ENCODE measurements at regions not wholly inside any gene's neighbourhood (a gene's known extent, or its start where the extent isn't known, plus 50 kb on each side); places are given as distances from the start of the nearest gene placed in this dataset.

DNA sequence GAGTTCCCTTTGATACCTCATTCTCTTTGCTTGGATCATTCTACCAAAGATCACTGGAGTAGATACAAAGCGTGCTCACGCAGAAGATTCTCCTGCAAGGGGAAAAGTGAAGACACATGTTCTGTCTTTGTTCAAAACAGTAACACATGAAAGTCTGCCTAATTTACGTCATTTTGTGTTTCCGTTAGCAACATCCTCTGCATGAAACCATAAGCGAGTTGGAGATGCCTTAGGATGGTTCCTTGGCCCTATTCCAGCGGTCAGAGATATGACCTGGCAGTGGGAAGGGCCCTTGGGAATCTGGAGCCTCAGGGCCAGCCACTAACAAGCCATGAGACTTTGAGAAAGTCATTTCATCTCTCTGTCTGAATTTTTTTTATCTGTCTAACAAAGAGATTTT is 180.9 kb upstream of the TWIST2 start:
- TF ChIP-seq YY1 (IDR thresholded peaks at IDR 0.05; ENCODE audit: low read depth) = no peak
- TF ChIP-seq, protein P1, sequence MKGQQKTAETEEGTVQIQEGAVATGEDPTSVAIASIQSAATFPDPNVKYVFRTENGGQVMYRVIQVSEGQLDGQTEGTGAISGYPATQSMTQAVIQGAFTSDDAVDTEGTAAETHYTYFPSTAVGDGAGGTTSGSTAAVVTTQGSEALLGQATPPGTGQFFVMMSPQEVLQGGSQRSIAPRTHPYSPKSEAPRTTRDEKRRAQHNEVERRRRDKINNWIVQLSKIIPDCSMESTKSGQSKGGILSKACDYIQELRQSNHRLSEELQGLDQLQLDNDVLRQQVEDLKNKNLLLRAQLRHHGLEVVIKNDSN (IDR thresholded peaks at IDR 0.05) = no peak
- TF ChIP-seq TCF12 (IDR thresholded peaks at IDR 0.05; ENCODE audit: low read depth) = no peak

DNA sequence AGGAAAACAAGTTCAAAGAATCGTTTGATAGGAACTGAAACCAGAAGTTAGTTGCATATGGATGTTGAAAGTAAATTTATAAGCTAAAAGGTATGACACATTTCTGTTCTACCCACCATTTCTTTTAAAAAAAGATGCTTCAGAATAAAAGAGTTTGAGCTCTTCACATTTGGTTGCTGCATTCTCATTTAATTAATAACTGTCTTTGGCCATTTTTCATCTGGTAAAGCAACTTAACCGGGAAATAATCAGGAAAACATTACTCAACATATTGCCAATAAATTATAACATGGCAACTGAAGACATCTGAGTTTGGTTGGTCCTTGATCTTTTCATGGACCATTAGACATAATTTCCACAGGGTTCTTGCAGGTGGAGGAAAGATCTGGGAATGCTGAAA is 180.2 kb upstream of the TWIST2 start:
- TF ChIP-seq YY1 (IDR thresholded peaks at IDR 0.05; ENCODE audit: low read depth) (no peak), FOXM1 (IDR thresholded peaks at IDR 0.05; ENCODE audit: borderline replicate concordance, low read depth) (no peak), TAF1 (IDR thresholded peaks at IDR 0.05; ENCODE audit: low read depth) (no peak), RAD21 (IDR thresholded peaks at IDR 0.05; ENCODE audit: low read depth) (no peak), NFIC (IDR thresholded peaks at IDR 0.05) (no peak), CREB1 (IDR thresholded peaks at IDR 0.05; ENCODE audit: low read depth) (no peak), TEAD4 (IDR thresholded peaks at IDR 0.05) (no peak)
- TF ChIP-seq, protein P2, sequence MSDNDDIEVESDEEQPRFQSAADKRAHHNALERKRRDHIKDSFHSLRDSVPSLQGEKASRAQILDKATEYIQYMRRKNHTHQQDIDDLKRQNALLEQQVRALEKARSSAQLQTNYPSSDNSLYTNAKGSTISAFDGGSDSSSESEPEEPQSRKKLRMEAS (IDR thresholded peaks at IDR 0.05) = no peak
- TF ChIP-seq, protein P1 (IDR thresholded peaks at IDR 0.05) = no peak

DNA sequence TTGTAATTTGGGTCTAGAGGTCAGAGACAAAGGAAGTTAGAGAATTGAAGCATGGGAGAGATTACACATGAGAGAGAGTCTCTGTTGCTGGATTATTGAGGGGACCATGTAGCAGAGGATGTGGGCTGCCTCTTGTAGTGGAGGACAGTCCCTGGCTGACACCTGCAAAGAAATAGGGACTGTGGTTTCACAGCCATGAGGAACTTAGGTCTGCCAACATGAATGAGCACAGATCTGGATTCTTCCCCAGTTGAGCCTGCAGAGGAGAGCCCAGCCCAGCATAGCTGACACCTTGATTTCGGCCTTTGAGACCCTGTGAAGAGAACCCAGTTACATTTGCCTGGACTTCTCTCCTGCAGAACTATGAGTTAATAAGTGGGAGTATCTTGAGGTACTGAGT is 179.5 kb upstream of the TWIST2 start:
- TF ChIP-seq RAD21 (IDR thresholded peaks at IDR 0.05; ENCODE audit: low read depth) (no peak), CREB1 (IDR thresholded peaks at IDR 0.05; ENCODE audit: low read depth) (no peak), TCF12 (IDR thresholded peaks at IDR 0.05; ENCODE audit: low read depth) (no peak), TEAD4 (IDR thresholded peaks at IDR 0.05) (no peak), EP300 (IDR thresholded peaks at IDR 0.05; ENCODE audit: borderline replicate concordance) (no peak), TAF1 (IDR thresholded peaks at IDR 0.05; ENCODE audit: low read depth) (no peak), ZBTB7A (IDR thresholded peaks at IDR 0.05; ENCODE audit: low read depth) (no peak)
- TF ChIP-seq, protein P1 (IDR thresholded peaks at IDR 0.05) = no peak

DNA sequence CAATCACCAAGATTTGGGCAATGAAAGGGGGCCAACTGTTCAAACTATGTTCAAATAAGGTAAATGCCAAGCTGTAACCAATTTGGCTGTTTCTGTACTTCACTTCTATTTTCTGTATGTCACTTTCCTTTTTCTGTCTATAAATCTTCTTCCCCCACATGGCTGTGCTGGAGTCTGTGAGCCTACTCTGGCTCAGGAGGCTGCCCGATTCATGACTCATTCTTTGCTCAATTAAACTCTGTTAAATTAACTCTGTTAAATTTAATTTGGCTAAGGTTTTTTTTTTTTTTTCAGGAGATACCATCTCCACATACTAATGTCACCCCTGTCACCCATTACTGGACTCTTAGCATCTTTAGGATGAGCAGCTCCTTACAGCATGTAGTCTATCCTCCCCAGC is 178.8 kb upstream of the TWIST2 start:
- TF ChIP-seq, protein P1 (IDR thresholded peaks at IDR 0.05) = no peak
- TF ChIP-seq, protein P3, sequence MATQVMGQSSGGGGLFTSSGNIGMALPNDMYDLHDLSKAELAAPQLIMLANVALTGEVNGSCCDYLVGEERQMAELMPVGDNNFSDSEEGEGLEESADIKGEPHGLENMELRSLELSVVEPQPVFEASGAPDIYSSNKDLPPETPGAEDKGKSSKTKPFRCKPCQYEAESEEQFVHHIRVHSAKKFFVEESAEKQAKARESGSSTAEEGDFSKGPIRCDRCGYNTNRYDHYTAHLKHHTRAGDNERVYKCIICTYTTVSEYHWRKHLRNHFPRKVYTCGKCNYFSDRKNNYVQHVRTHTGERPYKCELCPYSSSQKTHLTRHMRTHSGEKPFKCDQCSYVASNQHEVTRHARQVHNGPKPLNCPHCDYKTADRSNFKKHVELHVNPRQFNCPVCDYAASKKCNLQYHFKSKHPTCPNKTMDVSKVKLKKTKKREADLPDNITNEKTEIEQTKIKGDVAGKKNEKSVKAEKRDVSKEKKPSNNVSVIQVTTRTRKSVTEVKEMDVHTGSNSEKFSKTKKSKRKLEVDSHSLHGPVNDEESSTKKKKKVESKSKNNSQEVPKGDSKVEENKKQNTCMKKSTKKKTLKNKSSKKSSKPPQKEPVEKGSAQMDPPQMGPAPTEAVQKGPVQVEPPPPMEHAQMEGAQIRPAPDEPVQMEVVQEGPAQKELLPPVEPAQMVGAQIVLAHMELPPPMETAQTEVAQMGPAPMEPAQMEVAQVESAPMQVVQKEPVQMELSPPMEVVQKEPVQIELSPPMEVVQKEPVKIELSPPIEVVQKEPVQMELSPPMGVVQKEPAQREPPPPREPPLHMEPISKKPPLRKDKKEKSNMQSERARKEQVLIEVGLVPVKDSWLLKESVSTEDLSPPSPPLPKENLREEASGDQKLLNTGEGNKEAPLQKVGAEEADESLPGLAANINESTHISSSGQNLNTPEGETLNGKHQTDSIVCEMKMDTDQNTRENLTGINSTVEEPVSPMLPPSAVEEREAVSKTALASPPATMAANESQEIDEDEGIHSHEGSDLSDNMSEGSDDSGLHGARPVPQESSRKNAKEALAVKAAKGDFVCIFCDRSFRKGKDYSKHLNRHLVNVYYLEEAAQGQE (IDR thresholded peaks at IDR 0.05; ENCODE audit: low read depth) = no peak
- TF ChIP-seq, protein P2 (IDR thresholded peaks at IDR 0.05) = no peak
- TF ChIP-seq CREB1 (IDR thresholded peaks at IDR 0.05; ENCODE audit: low read depth) (no peak), EP300 (IDR thresholded peaks at IDR 0.05; ENCODE audit: borderline replicate concordance) (no peak), RAD21 (IDR thresholded peaks at IDR 0.05; ENCODE audit: low read depth) (no peak), CEBPB (IDR thresholded peaks at IDR 0.05) (no peak), FOXM1 (IDR thresholded peaks at IDR 0.05; ENCODE audit: borderline replicate concordance, low read depth) (no peak), TCF12 (IDR thresholded peaks at IDR 0.05; ENCODE audit: low read depth) (no peak), NFIC (IDR thresholded peaks at IDR 0.05) (no peak), ZBTB7A (IDR thresholded peaks at IDR 0.05; ENCODE audit: low read depth) (no peak), EGR1 (IDR thresholded peaks at IDR 0.05) (no peak), TEAD4 (IDR thresholded peaks at IDR 0.05) (no peak), TAF1 (IDR thresholded peaks at IDR 0.05; ENCODE audit: low read depth) (no peak), YY1 (IDR thresholded peaks at IDR 0.05; ENCODE audit: low read depth) (no peak)

DNA sequence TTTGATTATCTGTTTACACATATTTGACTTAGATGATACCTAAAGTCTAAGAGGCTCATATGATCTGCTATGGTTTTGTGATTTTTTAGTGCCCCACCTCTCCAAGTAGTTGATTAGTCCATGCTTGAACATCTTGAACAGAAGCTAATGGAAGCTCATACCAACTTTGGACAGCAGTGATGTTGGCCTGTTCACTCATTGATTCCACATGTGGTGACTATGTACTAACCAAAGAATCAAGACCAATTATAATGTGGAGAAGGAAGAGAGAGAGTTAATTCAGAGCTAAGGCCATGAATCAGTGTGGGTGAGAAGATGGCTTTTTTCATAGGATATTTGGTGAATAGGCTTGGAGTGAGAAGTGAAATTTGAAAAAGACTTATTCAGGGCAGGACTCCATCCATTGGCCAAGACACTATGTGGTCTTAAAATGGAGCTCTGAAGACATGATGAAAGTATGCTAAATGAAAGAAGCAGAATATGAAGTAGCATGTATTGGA is 178.3 kb upstream of the TWIST2 start:
- TF ChIP-seq TEAD4 (IDR thresholded peaks at IDR 0.05) = no peak
- no peak for TF ChIP-seq CREB1 (IDR thresholded peaks at IDR 0.05; ENCODE audit: low read depth)
- TF ChIP-seq, protein P2 (IDR thresholded peaks at IDR 0.05) = no peak
- TF ChIP-seq CEBPB (IDR thresholded peaks at IDR 0.05) = no peak
- TF ChIP-seq FOXM1 (IDR thresholded peaks at IDR 0.05; ENCODE audit: borderline replicate concordance, low read depth) = no peak
- TF ChIP-seq, protein P1 (IDR thresholded peaks at IDR 0.05) = no peak
- no peak for TF ChIP-seq TCF12 (IDR thresholded peaks at IDR 0.05; ENCODE audit: low read depth)
- no peak for TF ChIP-seq TAF1 (IDR thresholded peaks at IDR 0.05; ENCODE audit: low read depth)
- TF ChIP-seq, protein P3 (IDR thresholded peaks at IDR 0.05; ENCODE audit: low read depth) = no peak
- no peak for TF ChIP-seq EP300 (IDR thresholded peaks at IDR 0.05; ENCODE audit: borderline replicate concordance)
- no peak for TF ChIP-seq RAD21 (IDR thresholded peaks at IDR 0.05; ENCODE audit: low read depth)
- TF ChIP-seq ZBTB7A (IDR thresholded peaks at IDR 0.05; ENCODE audit: low read depth) = no peak
- no peak for TF ChIP-seq YY1 (IDR thresholded peaks at IDR 0.05; ENCODE audit: low read depth)

Data from Ishikawa (cell line).